A549 (cell line): ENCODE measurements at regions not wholly inside any gene's neighbourhood (a gene's known extent, or its start where the extent isn't known, plus 50 kb on each side); places are given as distances from the start of the nearest gene placed in this dataset.

Experiments used
- CBX2 ChIP-seq: fragments of 200-600 bp; sonication (generic); IDR thresholded peaks from 2 replicates; pipeline ENCODE4 v1.6.1; 2016; ENCODE audit warnings: low read depth, mild to moderate bottlenecking, borderline replicate concordance
- CTCF ChIP-seq: fragments of >200 bp; sonication (Bioruptor Twin); formaldehyde crosslinking; IDR thresholded peaks from 3 replicates; pipeline ENCODE4 v1.5.1; 2016
- MAX ChIP-seq: IDR thresholded peaks from 2 replicates; pipeline ENCODE4 v1.6.1; 2012
- PBX3 ChIP-seq: IDR thresholded peaks from 2 replicates; pipeline ENCODE4 v1.6.1; 2012
- POLR2A ChIP-seq: IDR thresholded peaks from 2 replicates; pipeline ENCODE4 v1.6.1; 2012; ENCODE audit warnings: mild to moderate bottlenecking, low read length
- POLR2AphosphoS2 ChIP-seq: conservative IDR thresholded peaks from 2 replicates; pipeline ENCODE4 v1.6.1; 2012; ENCODE audit warnings: low read length, improper control_type of control experiment, inconsistent platforms

GRCh38 chr12:91561958-91562325 lies 379.3 kb upstream of the DCN start:
- TF ChIP-seq CTCF (no peak), POLR2A (no peak), MAX (no peak), CBX2 (no peak), POLR2AphosphoS2 (no peak), PBX3 (no peak)
